Neural cell (in vitro differentiated cells): ENCODE measurements at regions not wholly inside any gene's neighbourhood (a gene's known extent, or its start where the extent isn't known, plus 50 kb on each side); places are given as distances from the start of the nearest gene placed in this dataset.

Experiments
- H2AFZ ChIP-seq: fragments of 200-600, 300-800 bp; sonication (generic), shearing (Covaris generic); 2 replicates; pipeline ENCODE4 v1.6.0; 2014; ENCODE audit warnings: low read depth, mild to moderate bottlenecking, antibody characterized with exemption, low read length, moderate library complexity
- H3F3A ChIP-seq: fragments of 200-600 bp; shearing (Covaris generic); 2 replicates; pipeline ENCODE4 v1.6.1; 2016; ENCODE audit warnings: mild to moderate bottlenecking, moderate library complexity, mixed read lengths, antibody characterized with exemption, low read length; ENCODE audit not compliant: insufficient read depth, poor library complexity, severe bottlenecking
- H3K27ac ChIP-seq: fragments of 200-600, 300-800 bp; sonication (generic), shearing (Covaris generic); 2 replicates; pipeline ENCODE4 v1.5.1; 2014; ENCODE audit warnings: mild to moderate bottlenecking, low read length, moderate library complexity
- H3K27me3 ChIP-seq: fragments of 300-800, 200-600 bp; sonication (generic), shearing (Covaris generic); 2 replicates; pipeline ENCODE4 v1.6.0; 2014; ENCODE audit warnings: mild to moderate bottlenecking, low read depth, low read length, moderate library complexity; ENCODE audit not compliant: insufficient read depth
- H3K36me3 ChIP-seq: fragments of 300-800, 200-600 bp; sonication (generic), shearing (Covaris generic); 2 replicates; pipeline ENCODE4 v1.5.1; 2014; ENCODE audit warnings: mild to moderate bottlenecking, antibody characterized with exemption, low read length, moderate library complexity; ENCODE audit not compliant: insufficient read depth
- H3K4me2 ChIP-seq: fragments of 300-800, 200-600 bp; sonication (generic), shearing (Covaris generic); 2 replicates; pipeline ENCODE4 v1.6.0; 2014; ENCODE audit warnings: mild to moderate bottlenecking, low read length
- H3K4me3 ChIP-seq: fragments of 300-800, 200-600 bp; sonication (generic), shearing (Covaris generic); 2 replicates; pipeline ENCODE4 v1.5.1; 2014; ENCODE audit warnings: mild to moderate bottlenecking, low read length, moderate library complexity
- H3K79me2 ChIP-seq: fragments of 200-600 bp; shearing (Covaris generic); replicated peaks from 2 replicates; pipeline ENCODE4 v1.6.0; 2014; ENCODE audit warnings: mild to moderate bottlenecking, low read length, moderate library complexity; ENCODE audit not compliant: insufficient read depth
- H3K9ac ChIP-seq: fragments of 300-800, 200-600 bp; sonication (generic), shearing (Covaris generic); 2 replicates; pipeline ENCODE4 v1.6.1; 2016; ENCODE audit warnings: mild to moderate bottlenecking, low read length, mixed read lengths
- H3K9me2 ChIP-seq: fragments of 200-600 bp; shearing (Covaris generic); 2 replicates; pipeline ENCODE4 v1.6.1; 2016; ENCODE audit warnings: mild to moderate bottlenecking, low read length, mixed read lengths; ENCODE audit not compliant: insufficient read depth
- H3K9me3 ChIP-seq: fragments of 200-600, 300-800 bp; sonication (generic), shearing (Covaris generic); 2 replicates; pipeline ENCODE4 v1.6.1; 2016; ENCODE audit warnings: mild to moderate bottlenecking, mixed run types, low read length, moderate library complexity, mixed read lengths
- H4K20me1 ChIP-seq: fragments of 200-600 bp; shearing (Covaris generic); 2 replicates; pipeline ENCODE4 v1.6.1; 2016; ENCODE audit warnings: mild to moderate bottlenecking, mixed run types; ENCODE audit not compliant: insufficient read depth
- CTCF ChIP-seq: fragments of 450-650 bp; IDR thresholded peaks from 2 replicates; pipeline ENCODE4 v1.5.1; 2014; ENCODE audit warnings: antibody characterized with exemption, mild to moderate bottlenecking, moderate library complexity; ENCODE audit not compliant: poor library complexity, severe bottlenecking
- EP300 ChIP-seq: fragments of 450-650 bp; conservative IDR thresholded peaks from 2 replicates; pipeline ENCODE4 v1.6.1; 2014; ENCODE audit warnings: antibody characterized with exemption, mild to moderate bottlenecking, moderate library complexity; ENCODE audit not compliant: poor library complexity, severe bottlenecking
- EZH2 ChIP-seq: fragments of 200-600, 300-800 bp; shearing (Covaris generic), sonication (generic); IDR thresholded peaks from 2 replicates; pipeline ENCODE4 v1.6.1; 2014; ENCODE audit warnings: antibody characterized with exemption, low read length, borderline replicate concordance, mild to moderate bottlenecking; ENCODE audit not compliant: insufficient read depth, poor library complexity, severe bottlenecking
- MXI1 ChIP-seq: fragments of 450-650 bp; conservative IDR thresholded peaks from 2 replicates; pipeline ENCODE4 v1.6.1; 2014; ENCODE audit warnings: antibody characterized with exemption, mild to moderate bottlenecking; ENCODE audit not compliant: poor library complexity, severe bottlenecking
- POLR2AphosphoS5 ChIP-seq: IDR thresholded peaks from 2 replicates; pipeline ENCODE4 v1.6.1; 2012
- RAD21 ChIP-seq: fragments of 450-650 bp; conservative IDR thresholded peaks from 2 replicates; pipeline ENCODE4 v1.6.1; 2014; ENCODE audit warnings: antibody characterized with exemption, mild to moderate bottlenecking, moderate library complexity
- SMC3 ChIP-seq: fragments of 450-650 bp; conservative IDR thresholded peaks from 2 replicates; pipeline ENCODE4 v1.6.1; 2014; ENCODE audit warnings: antibody characterized with exemption, mild to moderate bottlenecking, moderate library complexity; ENCODE audit not compliant: poor library complexity
- TAF1 ChIP-seq: IDR thresholded peaks from 2 replicates; pipeline ENCODE4 v1.6.1; 2012; ENCODE audit warnings: low read depth
- TF ChIP-seq, protein P1 (sequence below): IDR thresholded peaks from 2 replicates; pipeline ENCODE4 v1.6.1; 2012; ENCODE audit warnings: borderline replicate concordance

DNA sequence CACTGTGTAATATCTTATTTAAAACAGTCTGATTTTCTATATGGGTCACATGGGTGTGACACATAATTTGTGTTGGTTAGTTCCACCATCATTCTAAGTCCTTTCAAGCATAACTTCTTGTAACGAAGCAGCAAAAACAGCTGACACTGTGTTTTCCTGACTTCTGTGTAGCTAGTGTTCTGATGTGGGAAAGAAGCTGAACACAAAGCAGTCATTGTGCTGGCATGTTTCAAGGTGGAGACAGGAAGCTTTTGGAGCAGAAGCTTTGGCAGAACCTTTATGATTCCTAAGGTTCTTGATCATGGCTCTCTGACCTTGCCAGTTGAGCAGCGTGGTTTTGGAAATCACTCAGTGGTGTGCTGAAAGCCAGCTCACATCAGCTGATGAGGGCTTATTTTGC, 351.7 kb upstream of the MDGA2 start:
- Histone ChIP-seq H3K27ac (no peak overlapping the region), H2AFZ (no peak overlapping the region), H3K79me2 (no peaks in the 10 kb centered on the region), H3K9me2 (no peaks in the 10 kb centered on the region), H3K4me2 (no peak overlapping the region), H3K36me3 (no peaks in the 10 kb centered on the region), H3K9me3 (no peaks in the 10 kb centered on the region), H3K27me3 (no peaks in the 10 kb centered on the region), H3K4me3 (no peak overlapping the region), H3K9ac (no peak overlapping the region), H3F3A (no peaks in the 10 kb centered on the region), H4K20me1 (no peaks in the 10 kb centered on the region)
- TF ChIP-seq TAF1 (no peak), MXI1 (no peak), EZH2 (no peak), POLR2AphosphoS5 (no peak), SMC3 (no peak), CTCF (no peak), RAD21 (no peak), EP300 (no peak)
- TF ChIP-seq, protein P1, sequence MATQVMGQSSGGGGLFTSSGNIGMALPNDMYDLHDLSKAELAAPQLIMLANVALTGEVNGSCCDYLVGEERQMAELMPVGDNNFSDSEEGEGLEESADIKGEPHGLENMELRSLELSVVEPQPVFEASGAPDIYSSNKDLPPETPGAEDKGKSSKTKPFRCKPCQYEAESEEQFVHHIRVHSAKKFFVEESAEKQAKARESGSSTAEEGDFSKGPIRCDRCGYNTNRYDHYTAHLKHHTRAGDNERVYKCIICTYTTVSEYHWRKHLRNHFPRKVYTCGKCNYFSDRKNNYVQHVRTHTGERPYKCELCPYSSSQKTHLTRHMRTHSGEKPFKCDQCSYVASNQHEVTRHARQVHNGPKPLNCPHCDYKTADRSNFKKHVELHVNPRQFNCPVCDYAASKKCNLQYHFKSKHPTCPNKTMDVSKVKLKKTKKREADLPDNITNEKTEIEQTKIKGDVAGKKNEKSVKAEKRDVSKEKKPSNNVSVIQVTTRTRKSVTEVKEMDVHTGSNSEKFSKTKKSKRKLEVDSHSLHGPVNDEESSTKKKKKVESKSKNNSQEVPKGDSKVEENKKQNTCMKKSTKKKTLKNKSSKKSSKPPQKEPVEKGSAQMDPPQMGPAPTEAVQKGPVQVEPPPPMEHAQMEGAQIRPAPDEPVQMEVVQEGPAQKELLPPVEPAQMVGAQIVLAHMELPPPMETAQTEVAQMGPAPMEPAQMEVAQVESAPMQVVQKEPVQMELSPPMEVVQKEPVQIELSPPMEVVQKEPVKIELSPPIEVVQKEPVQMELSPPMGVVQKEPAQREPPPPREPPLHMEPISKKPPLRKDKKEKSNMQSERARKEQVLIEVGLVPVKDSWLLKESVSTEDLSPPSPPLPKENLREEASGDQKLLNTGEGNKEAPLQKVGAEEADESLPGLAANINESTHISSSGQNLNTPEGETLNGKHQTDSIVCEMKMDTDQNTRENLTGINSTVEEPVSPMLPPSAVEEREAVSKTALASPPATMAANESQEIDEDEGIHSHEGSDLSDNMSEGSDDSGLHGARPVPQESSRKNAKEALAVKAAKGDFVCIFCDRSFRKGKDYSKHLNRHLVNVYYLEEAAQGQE = no peak

DNA sequence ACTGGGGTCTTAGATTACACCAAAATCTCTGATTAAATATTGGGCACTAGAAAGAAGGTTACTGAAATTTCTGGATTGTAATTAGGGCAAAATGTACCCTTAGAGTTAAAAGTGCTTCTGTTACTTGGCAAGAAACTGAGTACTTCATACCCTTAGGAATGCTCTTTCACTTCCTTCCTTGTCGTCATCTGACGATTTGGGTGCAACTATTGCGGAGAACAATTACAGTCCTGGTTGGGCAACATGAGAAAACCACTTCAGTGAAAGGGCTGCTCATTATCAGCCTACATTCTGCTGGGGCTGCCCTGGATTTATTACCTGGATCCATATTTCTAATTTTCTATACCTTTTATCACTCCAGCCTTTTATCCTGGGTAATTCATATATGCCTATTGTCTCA, 348.5 kb upstream of the MDGA2 start:
- no peak overlapping the region for H2AFZ ChIP-seq

More for the DNA sequence above, 348.5 kb upstream of the MDGA2 start:
- H3K79me2 ChIP-seq = no peaks in the 10 kb centered on the region
- TF ChIP-seq EZH2 (no peak), POLR2AphosphoS5 (no peak), RAD21 (no peak), TAF1 (no peak), SMC3 (no peak), EP300 (no peak), CTCF (no peak), MXI1 (no peak)
- TF ChIP-seq, protein P1 = no peak
- no peak overlapping the region for H3K4me2 ChIP-seq
- no peaks in the 10 kb centered on the region for H3F3A ChIP-seq
- no peaks in the 10 kb centered on the region for H3K9me3 ChIP-seq
- H3K36me3 ChIP-seq = no peaks in the 10 kb centered on the region
- no peak overlapping the region for H3K4me3 ChIP-seq
- H3K9me2 ChIP-seq = no peaks in the 10 kb centered on the region
- H3K9ac ChIP-seq = no peak overlapping the region
- H3K27ac ChIP-seq = no peak overlapping the region
- H4K20me1 ChIP-seq = no peaks in the 10 kb centered on the region
- no peaks in the 10 kb centered on the region for H3K27me3 ChIP-seq
